WTC11 (cell line): ENCODE measurements at regions not wholly inside any gene's neighbourhood (a gene's known extent, or its start where the extent isn't known, plus 50 kb on each side); places are given as distances from the start of the nearest gene placed in this dataset.

Experiments used
- ATAC-seq: fragments of 200-7000 bp; cut with Tn5 transposase; 2 replicates; pipeline ENCODE4 v1.10.0; 2021; ENCODE audit warnings: mild to moderate bottlenecking, moderate library complexity
- CTCF ChIA-PET: fragments of 300-600 bp; sonication (Branson Sonifier 250); formaldehyde crosslinking; loops from one replicate; lab custom pipeline; 2021; ENCODE audit warnings: antibody characterized with exemption; lab: Charles Lee
- POLR2A ChIA-PET: fragments of 350-600 bp; sonication (Branson Sonifier 250); formaldehyde crosslinking; loops from one replicate; lab custom pipeline; 2021; ENCODE audit warnings: antibody characterized with exemption; lab: Charles Lee
- DNase-seq: peaks from one replicate; pipeline ENCODE4 v3.0.0; 2021; ENCODE audit warnings: low spot score
- H3K27ac Mint-ChIP-seq: 2 replicates; pipeline ENCODE4 v1.8.0; 2021; ENCODE audit warnings: mixed read lengths
- H3K27me3 Mint-ChIP-seq: 2 replicates; pipeline ENCODE4 v1.8.0; 2021; ENCODE audit warnings: low read depth, mild to moderate bottlenecking, moderate library complexity, mixed read lengths
- H3K36me3 Mint-ChIP-seq: 2 replicates; pipeline ENCODE4 v1.8.0; 2021; ENCODE audit warnings: mixed read lengths
- H3K4me1 Mint-ChIP-seq: 2 replicates; pipeline ENCODE4 v1.8.0; 2022; ENCODE audit warnings: mixed read lengths
- H3K4me3 Mint-ChIP-seq: 2 replicates; pipeline ENCODE4 v1.8.0; 2021; ENCODE audit warnings: mild to moderate bottlenecking, moderate library complexity, mixed read lengths
- H3K9me3 Mint-ChIP-seq: 2 replicates; pipeline ENCODE4 v1.8.0; 2021; ENCODE audit warnings: mixed read lengths
- ATF2 ChIP-seq: sonication (generic); formaldehyde crosslinking; IDR thresholded peaks from 2 replicates; pipeline ENCODE4 v1.8.1; 2022; ENCODE audit warnings: low read depth, missing genetic modification reagents, borderline replicate concordance
- E2F4 ChIP-seq: sonication (generic); formaldehyde crosslinking; IDR thresholded peaks from 2 replicates; pipeline ENCODE4 v1.8.1; 2022; ENCODE audit warnings: low read depth, mild to moderate bottlenecking, moderate library complexity, missing genetic modification reagents, borderline replicate concordance
- ETV6 ChIP-seq: sonication (generic); formaldehyde crosslinking; IDR thresholded peaks from 2 replicates; pipeline ENCODE4 v1.8.1; 2022; ENCODE audit warnings: mild to moderate bottlenecking, missing genetic modification reagents
- FOXP4 ChIP-seq: sonication (generic); formaldehyde crosslinking; IDR thresholded peaks from 2 replicates; pipeline ENCODE4 v1.8.0; 2022; ENCODE audit warnings: mild to moderate bottlenecking, missing genetic modification reagents
- HMGXB4 ChIP-seq: sonication (generic); formaldehyde crosslinking; IDR thresholded peaks from 2 replicates; pipeline ENCODE4 v1.8.1; 2023; ENCODE audit warnings: mild to moderate bottlenecking, moderate library complexity, missing genetic modification reagents
- IRF1 ChIP-seq: sonication (generic); formaldehyde crosslinking; IDR thresholded peaks from 2 replicates; pipeline ENCODE4 v1.8.0; 2023; ENCODE audit warnings: missing genetic modification reagents
- IRF2 ChIP-seq: sonication (generic); formaldehyde crosslinking; IDR thresholded peaks from 2 replicates; pipeline ENCODE4 v1.8.0; 2022; ENCODE audit warnings: low read depth, missing genetic modification reagents, borderline replicate concordance
- JAZF1 ChIP-seq: fragments of 250-450 bp; sonication (Bioruptor Pico); IDR thresholded peaks from 2 replicates; pipeline ENCODE4 v1.9.0; 2021; ENCODE audit warnings: moderate library complexity, mild to moderate bottlenecking, inconsistent platforms
- NFATC4 ChIP-seq: fragments of 250-450 bp; sonication (Bioruptor Pico); IDR thresholded peaks from 2 replicates; pipeline ENCODE4 v1.9.0; 2021; ENCODE audit warnings: mild to moderate bottlenecking
- NR1H2 ChIP-seq: sonication (generic); formaldehyde crosslinking; IDR thresholded peaks from 2 replicates; pipeline ENCODE4 v1.9.0; 2021; ENCODE audit warnings: mild to moderate bottlenecking, moderate library complexity, missing genetic modification reagents
- NR2C2 ChIP-seq: sonication (generic); formaldehyde crosslinking; IDR thresholded peaks from 2 replicates; pipeline ENCODE4 v1.8.0; 2022; ENCODE audit warnings: mild to moderate bottlenecking, missing genetic modification reagents
- PREB ChIP-seq: sonication (generic); formaldehyde crosslinking; IDR thresholded peaks from 2 replicates; pipeline ENCODE4 v1.8.1; 2022; ENCODE audit warnings: mild to moderate bottlenecking, missing genetic modification reagents, moderate library complexity, borderline replicate concordance
- SMAD3 ChIP-seq: sonication (generic); formaldehyde crosslinking; IDR thresholded peaks from 2 replicates; pipeline ENCODE4 v1.8.0; 2022; ENCODE audit warnings: missing genetic modification reagents, mild to moderate bottlenecking, borderline replicate concordance
- SMAD4 ChIP-seq: sonication (generic); formaldehyde crosslinking; IDR thresholded peaks from 2 replicates; pipeline ENCODE4 v1.8.0; 2022; ENCODE audit warnings: mild to moderate bottlenecking, missing genetic modification reagents
- USF1 ChIP-seq: sonication (generic); formaldehyde crosslinking; IDR thresholded peaks from 2 replicates; pipeline ENCODE4 v1.8.0; 2022; ENCODE audit warnings: mild to moderate bottlenecking, missing genetic modification reagents
- USF2 ChIP-seq: sonication (generic); formaldehyde crosslinking; IDR thresholded peaks from 2 replicates; pipeline ENCODE4 v1.8.1; 2023; ENCODE audit warnings: mild to moderate bottlenecking, missing genetic modification reagents, moderate library complexity
- ZMAT4 ChIP-seq: fragments of 250-450 bp; sonication (Bioruptor Pico); IDR thresholded peaks from 2 replicates; pipeline ENCODE4 v1.9.0; 2021; ENCODE audit warnings: mild to moderate bottlenecking
- ZNF317 ChIP-seq: sonication (generic); formaldehyde crosslinking; IDR thresholded peaks from 2 replicates; pipeline ENCODE4 v1.8.1; 2023; ENCODE audit warnings: low read depth, mild to moderate bottlenecking, moderate library complexity, missing genetic modification reagents, borderline replicate concordance
- ZNF671 ChIP-seq: fragments of 250-450 bp; sonication (Bioruptor Pico); IDR thresholded peaks from 2 replicates; pipeline ENCODE4 v1.8.0; 2021; ENCODE audit warnings: mild to moderate bottlenecking

GRCh38 chr3:5650303-5650702 lies 462.8 kb downstream of the EDEM1 start:
- no peaks in the 10 kb centered on the region for H3K4me1 Mint-ChIP-seq
- H3K4me3 Mint-ChIP-seq = no peak overlapping the region
- H3K27me3 Mint-ChIP-seq = no peaks in the 10 kb centered on the region; the same call in 1 of the 2 replicates
- ChIA-PET CTCF (no interaction called here), POLR2A (no interaction called here)
- DNase-seq (no peak), ATAC-seq (no peak)
- TF ChIP-seq IRF2 (no peak), FOXP4 (CRISPR knock-in tag) (no peak), E2F4 (CRISPR knock-in tag) (no peak), USF2 (no peak)
- H3K36me3 Mint-ChIP-seq = peaks cover 28% of the 10 kb centered on the region
- peaks cover 61% of the 10 kb centered on the region for H3K9me3 Mint-ChIP-seq
- H3K27ac Mint-ChIP-seq = no peak overlapping the region

- peaks cover 66% of the 10 kb centered on the region for H3K9me3 Mint-ChIP-seq
- ATAC-seq (no peak), DNase-seq (no peak)
- no peak overlapping the region for H3K27ac Mint-ChIP-seq
- H3K27me3 Mint-ChIP-seq = no peaks in the 10 kb centered on the region; the same call in 1 of the 2 replicates
- ChIA-PET CTCF (no interaction called here), POLR2A (no interaction called here)
- peaks cover 28% of the 10 kb centered on the region for H3K36me3 Mint-ChIP-seq
- no peak overlapping the region for H3K4me3 Mint-ChIP-seq
- H3K4me1 Mint-ChIP-seq = no peaks in the 10 kb centered on the region
- TF ChIP-seq ZNF671 (no peak), USF1 (no peak), NR2C2 (no peak), NFATC4 (CRISPR knock-in tag) (no peak), NR1H2 (CRISPR knock-in tag) (no peak), HMGXB4 (no peak), SMAD4 (CRISPR knock-in tag) (no peak), E2F4 (CRISPR knock-in tag) (no peak), PREB (CRISPR knock-in tag) (no peak), IRF1 (no peak), ATF2 (CRISPR knock-in tag) (no peak), SMAD3 (CRISPR knock-in tag) (no peak), ETV6 (CRISPR knock-in tag) (no peak), FOXP4 (CRISPR knock-in tag) (no peak), ZMAT4 (CRISPR knock-in tag) (no peak), ZNF317 (CRISPR knock-in tag) (no peak), JAZF1 (CRISPR knock-in tag) (no peak)
Measured at GRCh38 chr3:5651351-5651750, 463.8 kb downstream of the EDEM1 start.
